Memory B cell (primary cell): ENCODE measurements at regions not wholly inside any gene's neighbourhood (a gene's known extent, or its start where the extent isn't known, plus 50 kb on each side); places are given as distances from the start of the nearest gene placed in this dataset.
A peak's percentile ranks its signal among the peaks of the same experiment; 100 is the strongest.
"Not testable (repeated sequence)": the region's sequence is repeated elsewhere in the genome, so short reads cannot be mapped to it uniquely, and the experiment has no call there.

Source experiments
- ATAC-seq: fragments of 150-1000 bp; cut with Tn5 transposase; 2 replicates; pipeline ENCODE4 v1.10.0; 2021; ENCODE audit warnings: low read depth, mild to moderate bottlenecking, moderate library complexity
- DNase-seq, 2 donors: peaks; one replicate each; pipeline ENCODE4 v3.0.0; 2022; ENCODE audit warnings: low spot score in 2 of 2
- H3K27ac Mint-ChIP-seq: one replicate; pipeline ENCODE4 v1.8.0; 2022; ENCODE audit warnings: mild to moderate bottlenecking, moderate library complexity, mixed read lengths
- H3K27me3 Mint-ChIP-seq: one replicate; pipeline ENCODE4 v1.8.0; 2022; ENCODE audit warnings: mixed read lengths
- H3K36me3 Mint-ChIP-seq: one replicate; pipeline ENCODE4 v1.8.0; 2022; ENCODE audit warnings: mild to moderate bottlenecking, mixed read lengths
- H3K4me1 Mint-ChIP-seq: one replicate; pipeline ENCODE4 v1.8.0; 2022; ENCODE audit warnings: mixed read lengths
- H3K4me3 Mint-ChIP-seq: one replicate; pipeline ENCODE4 v1.8.0; 2022; ENCODE audit warnings: mild to moderate bottlenecking, moderate library complexity, mixed read lengths
- H3K9me3 Mint-ChIP-seq: one replicate; pipeline ENCODE4 v1.8.0; 2022; ENCODE audit warnings: mixed read lengths

- not testable (repeated sequence) for H3K9me3 Mint-ChIP-seq, H3K27me3 Mint-ChIP-seq, ATAC-seq, H3K27ac Mint-ChIP-seq, H3K36me3 Mint-ChIP-seq, H3K4me1 Mint-ChIP-seq
- H3K4me3 Mint-ChIP-seq, result peak overlapping the region; percentile 56
- peak in 1 of 2 donors; percentile 9 for DNase-seq
Observed at GRCh38 chr6:26957399-26958127, 289.9 kb upstream of the PRSS16 start.

- H3K9me3 Mint-ChIP-seq, H3K36me3 Mint-ChIP-seq, DNase-seq, H3K4me1 Mint-ChIP-seq, H3K4me3 Mint-ChIP-seq, H3K27me3 Mint-ChIP-seq, ATAC-seq, H3K27ac Mint-ChIP-seq: not testable (repeated sequence)
Observed at GRCh38 chr6:26961236-26961635, 286.3 kb upstream of the PRSS16 start.

DNA sequence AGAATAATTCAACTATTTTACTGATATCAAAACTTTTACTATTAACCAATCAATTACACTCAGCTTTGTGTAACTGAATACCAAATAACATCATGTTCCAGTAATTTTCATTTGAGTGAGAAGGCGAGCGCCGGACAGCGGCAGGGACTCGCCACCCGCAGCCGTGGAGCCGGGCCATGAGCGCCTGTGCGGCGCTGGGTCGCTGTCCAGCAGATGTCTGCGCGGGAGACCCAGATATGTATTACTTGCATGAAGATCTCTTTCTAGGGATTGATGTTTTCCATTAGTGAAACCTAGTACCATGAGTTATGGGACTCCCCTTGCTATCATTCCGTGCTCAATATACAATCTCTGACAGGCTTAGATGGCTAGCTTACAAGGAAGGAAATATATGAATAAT is 245.1 kb upstream of the PRSS16 start:
- no peak for ATAC-seq
- no peaks in the 10 kb centered on the region for H3K9me3 Mint-ChIP-seq
- no peak overlapping the region for H3K4me3 Mint-ChIP-seq
- H3K27ac Mint-ChIP-seq, result no peak overlapping the region
- H3K27me3 Mint-ChIP-seq, result no peaks in the 10 kb centered on the region
- H3K4me1 Mint-ChIP-seq, result no peaks in the 10 kb centered on the region
- no peak for DNase-seq
- no peaks in the 10 kb centered on the region for H3K36me3 Mint-ChIP-seq

DNA sequence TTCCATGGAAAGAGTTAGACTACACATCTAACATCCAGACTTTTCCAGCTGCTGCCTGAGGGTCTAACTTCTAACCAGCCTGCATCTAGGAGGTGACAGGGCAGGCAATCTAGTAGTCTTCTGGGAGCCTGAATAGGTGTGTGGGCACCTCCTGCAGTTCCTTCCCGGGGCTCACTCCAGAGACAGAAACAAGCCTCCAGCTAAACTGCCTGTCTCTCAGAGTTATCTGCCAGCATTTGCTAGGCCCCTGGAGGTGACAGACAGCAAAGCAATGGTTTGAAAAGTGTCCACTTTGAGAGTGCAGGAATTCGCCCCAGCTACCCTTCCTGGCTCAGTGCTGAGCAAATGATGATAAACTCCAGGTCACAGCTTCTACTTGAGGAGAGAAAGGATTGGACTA is 240.5 kb upstream of the PRSS16 start:
- H3K4me3 Mint-ChIP-seq, result no peak overlapping the region
- ATAC-seq (no peak), DNase-seq (no peak)
- H3K9me3 Mint-ChIP-seq, result peaks cover 4% of the 10 kb centered on the region
- no peak overlapping the region for H3K27ac Mint-ChIP-seq
- H3K4me1 Mint-ChIP-seq, result no peaks in the 10 kb centered on the region
- H3K36me3 Mint-ChIP-seq, result no peaks in the 10 kb centered on the region
- peaks cover 13% of the 10 kb centered on the region for H3K27me3 Mint-ChIP-seq

DNA sequence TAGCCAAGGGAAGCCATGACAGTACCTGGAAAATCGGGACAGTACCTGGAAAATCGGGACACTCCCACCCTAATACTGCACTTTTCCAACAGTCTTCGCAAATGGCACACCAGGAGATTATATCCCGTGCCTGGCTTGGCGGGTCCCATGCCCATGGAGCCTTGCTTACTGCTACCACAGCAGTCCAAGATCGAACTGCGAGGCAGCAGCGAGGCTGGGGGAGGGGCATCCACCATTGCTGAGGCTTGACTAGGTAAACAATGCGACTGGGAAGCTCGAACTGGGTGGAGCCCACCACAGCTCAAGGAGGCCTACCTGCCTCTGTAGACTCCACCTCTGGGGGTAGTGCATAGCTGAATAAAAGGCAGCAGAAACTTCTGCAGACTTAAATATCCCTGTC is 238.9 kb upstream of the PRSS16 start:
- H3K4me3 Mint-ChIP-seq, H3K9me3 Mint-ChIP-seq, ATAC-seq, DNase-seq, H3K27ac Mint-ChIP-seq, H3K36me3 Mint-ChIP-seq, H3K4me1 Mint-ChIP-seq: not testable (repeated sequence)
- H3K27me3 Mint-ChIP-seq, result peaks cover 13% of the 10 kb centered on the region

DNA sequence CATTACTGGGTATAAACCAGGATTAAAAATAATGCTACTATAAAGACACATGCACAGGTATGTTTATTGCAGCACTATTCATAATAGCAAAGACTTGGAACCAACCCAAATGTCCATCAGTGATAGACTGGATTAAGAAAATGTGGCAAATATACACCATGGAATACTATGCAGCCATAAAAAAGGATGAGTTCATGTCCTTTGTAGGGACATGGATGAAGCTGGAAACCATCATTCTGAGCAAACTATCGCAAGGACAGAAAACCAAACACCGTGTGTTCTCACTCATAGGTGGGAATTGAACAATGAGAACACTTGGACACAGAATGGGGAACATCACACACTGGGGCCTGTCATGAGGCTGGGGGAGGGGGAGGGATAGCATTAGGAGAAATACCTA is 233.4 kb upstream of the PRSS16 start:
- DNase-seq, H3K36me3 Mint-ChIP-seq, H3K27ac Mint-ChIP-seq, H3K4me3 Mint-ChIP-seq, ATAC-seq, H3K4me1 Mint-ChIP-seq: not testable (repeated sequence)
- Mint-ChIP-seq H3K27me3 (peaks cover 12% of the 10 kb centered on the region), H3K9me3 (peaks cover 14% of the 10 kb centered on the region)

- peaks cover 5% of the 10 kb centered on the region for H3K27me3 Mint-ChIP-seq
- H3K4me1 Mint-ChIP-seq, result no peaks in the 10 kb centered on the region
- H3K4me3 Mint-ChIP-seq, result no peak overlapping the region
- H3K9me3 Mint-ChIP-seq, result peaks cover 11% of the 10 kb centered on the region
- no peaks in the 10 kb centered on the region for H3K36me3 Mint-ChIP-seq
- ATAC-seq, result no peak
- DNase-seq, result no peak
- H3K27ac Mint-ChIP-seq, result no peak overlapping the region
Observed at GRCh38 chr6:27016689-27017088, 230.8 kb upstream of the PRSS16 start.

- H3K4me1 Mint-ChIP-seq, H3K4me3 Mint-ChIP-seq, DNase-seq, H3K36me3 Mint-ChIP-seq, H3K27me3 Mint-ChIP-seq, H3K27ac Mint-ChIP-seq, ATAC-seq: not testable (repeated sequence)
- peaks cover 11% of the 10 kb centered on the region for H3K9me3 Mint-ChIP-seq
Observed at GRCh38 chr6:27018401-27018800, 229.1 kb upstream of the PRSS16 start.

GRCh38 chr6:27019651-27020552 is 227.6 kb upstream of the PRSS16 start:
- H3K4me1 Mint-ChIP-seq, result no peaks in the 10 kb centered on the region
- peak overlapping the region; percentile 65 for H3K4me3 Mint-ChIP-seq
- no peaks in the 10 kb centered on the region for H3K36me3 Mint-ChIP-seq
- ATAC-seq, result no peak
- no peak for DNase-seq
- H3K27ac Mint-ChIP-seq, result no peak overlapping the region
- H3K9me3 Mint-ChIP-seq, result peaks cover 9% of the 10 kb centered on the region
- peaks cover 8% of the 10 kb centered on the region for H3K27me3 Mint-ChIP-seq

DNA sequence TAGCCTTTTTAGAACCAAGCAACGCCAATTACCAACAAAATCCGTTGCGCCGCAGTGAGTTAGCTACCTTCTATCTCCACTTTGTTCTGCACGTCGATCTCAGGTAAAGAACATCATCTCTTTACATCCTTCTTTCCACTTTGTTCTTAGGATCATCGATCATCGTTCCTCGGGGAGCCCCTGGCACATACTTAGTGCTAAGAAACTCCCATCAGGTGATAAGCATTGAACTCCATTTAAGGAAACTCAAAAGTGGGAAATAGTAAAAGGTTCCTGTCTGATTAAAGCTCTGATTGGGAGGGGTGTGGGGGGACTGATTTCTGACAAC is 227.0 kb upstream of the PRSS16 start:
- ATAC-seq (no peak), DNase-seq (no peak)
- peaks cover 7% of the 10 kb centered on the region for H3K9me3 Mint-ChIP-seq
- peak overlapping the region; percentile 65 for H3K4me3 Mint-ChIP-seq
- H3K27me3 Mint-ChIP-seq, result peaks cover 8% of the 10 kb centered on the region
- no peak overlapping the region for H3K27ac Mint-ChIP-seq
- H3K4me1 Mint-ChIP-seq, result no peaks in the 10 kb centered on the region
- no peaks in the 10 kb centered on the region for H3K36me3 Mint-ChIP-seq

GRCh38 chr6:27023664-27024063 is 223.8 kb upstream of the PRSS16 start:
- no peaks in the 10 kb centered on the region for H3K36me3 Mint-ChIP-seq
- peaks cover 7% of the 10 kb centered on the region for H3K27me3 Mint-ChIP-seq
- H3K27ac Mint-ChIP-seq, result no peak overlapping the region
- H3K4me1 Mint-ChIP-seq, result no peaks in the 10 kb centered on the region
- ATAC-seq (no peak), DNase-seq (no peak)
- H3K9me3 Mint-ChIP-seq, result peaks cover 1% of the 10 kb centered on the region
- H3K4me3 Mint-ChIP-seq, result no peak overlapping the region

DNA sequence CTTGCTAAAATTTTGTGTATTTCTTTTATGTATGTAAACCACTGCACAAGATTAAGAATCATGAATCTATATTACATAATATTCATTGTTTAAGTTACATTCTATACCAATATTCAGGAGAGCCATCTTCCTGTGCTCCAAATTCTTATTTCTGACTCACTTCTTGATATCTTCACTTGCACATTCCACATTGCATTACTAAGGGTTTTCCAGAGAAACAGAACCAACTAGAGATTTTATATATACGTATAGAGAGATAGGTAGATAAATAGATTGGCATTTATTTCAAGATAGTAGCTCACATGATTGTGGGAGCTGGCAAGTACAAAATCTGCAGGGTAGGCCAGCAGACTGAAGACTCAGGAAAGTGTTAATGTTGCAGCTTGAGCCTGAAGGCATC is 222.2 kb upstream of the PRSS16 start:
- H3K27me3 Mint-ChIP-seq, result peaks cover 8% of the 10 kb centered on the region
- H3K4me1 Mint-ChIP-seq, result no peaks in the 10 kb centered on the region
- ATAC-seq (no peak), DNase-seq (no peak)
- H3K36me3 Mint-ChIP-seq, result no peaks in the 10 kb centered on the region
- H3K4me3 Mint-ChIP-seq, result no peak overlapping the region
- H3K9me3 Mint-ChIP-seq, result no peaks in the 10 kb centered on the region
- no peak overlapping the region for H3K27ac Mint-ChIP-seq

GRCh38 chr6:27026361-27026760 is 221.1 kb upstream of the PRSS16 start:
- peaks cover 6% of the 10 kb centered on the region for H3K27me3 Mint-ChIP-seq

DNA sequence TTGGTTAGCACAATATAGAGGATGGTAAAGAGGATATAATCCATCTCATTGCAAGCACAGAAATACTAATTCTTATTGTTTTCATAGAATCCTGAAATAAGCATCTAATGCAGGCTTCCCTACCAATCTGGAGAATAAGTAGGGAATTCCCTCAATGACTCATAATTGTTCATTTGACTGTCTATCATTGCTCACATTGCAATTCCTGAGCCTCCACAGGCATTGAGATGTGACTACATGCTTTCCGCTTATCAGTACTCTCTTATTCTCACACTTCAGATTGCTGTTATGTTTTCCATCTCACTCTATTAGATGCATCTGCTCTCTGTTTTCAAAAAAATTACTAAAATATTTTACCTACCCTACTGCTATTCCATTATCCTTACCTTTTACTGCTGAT is 216.2 kb upstream of the PRSS16 start:
- H3K9me3 Mint-ChIP-seq, result no peaks in the 10 kb centered on the region
- ATAC-seq (no peak), DNase-seq (no peak)
- no peak overlapping the region for H3K27ac Mint-ChIP-seq
- H3K27me3 Mint-ChIP-seq, result peaks cover 21% of the 10 kb centered on the region
- H3K36me3 Mint-ChIP-seq, result no peaks in the 10 kb centered on the region
- no peaks in the 10 kb centered on the region for H3K4me1 Mint-ChIP-seq
- no peak overlapping the region for H3K4me3 Mint-ChIP-seq

More at GRCh38 chr6:27026361-27026760, 221.1 kb upstream of the PRSS16 start:
- DNase-seq, result no peak
- no peak for ATAC-seq
- H3K4me1 Mint-ChIP-seq, result no peaks in the 10 kb centered on the region
- no peaks in the 10 kb centered on the region for H3K9me3 Mint-ChIP-seq
- H3K36me3 Mint-ChIP-seq, result no peaks in the 10 kb centered on the region
- H3K27ac Mint-ChIP-seq, result no peak overlapping the region
- no peak overlapping the region for H3K4me3 Mint-ChIP-seq
